OCI-LY3 (cell line): ENCODE measurements at regions not wholly inside any gene's neighbourhood (a gene's known extent, or its start where the extent isn't known, plus 50 kb on each side); places are given as distances from the start of the nearest gene placed in this dataset.
A peak's percentile ranks its signal among the peaks of the same experiment; 100 is the strongest.

Source experiments
- H2AFZ ChIP-seq: fragments of 200-600, 300-600 bp; shearing (Covaris generic); 2 replicates; pipeline ENCODE4 v1.6.0; 2014; ENCODE audit warnings: antibody characterized with exemption, low read depth, low read length
- H3K27ac ChIP-seq: fragments of 200-600, 300-600 bp; sonication (generic); 2 replicates; pipeline ENCODE4 v1.5.1; 2014; ENCODE audit warnings: mild to moderate bottlenecking, low read length, moderate library complexity, mixed read lengths
- H3K27me3 ChIP-seq: fragments of 200-600, 300-600 bp; sonication (generic); 2 replicates; pipeline ENCODE4 v1.6.1; 2014; ENCODE audit warnings: low read depth, low read length, mixed read lengths
- H3K36me3 ChIP-seq: fragments of 200-600, 300-600 bp; sonication (generic); replicated peaks from 2 replicates; pipeline ENCODE3; 2014; ENCODE audit warnings: low read depth, low read length, mixed read lengths
- H3K4me1 ChIP-seq: fragments of 300-600, 200-600 bp; sonication (generic); 2 replicates; pipeline ENCODE4 v1.6.1; 2014; ENCODE audit warnings: low read length, mixed read lengths
- H3K4me2 ChIP-seq: fragments of 200-600, 300-600 bp; sonication (generic); 2 replicates; pipeline ENCODE4 v1.6.1; 2014; ENCODE audit warnings: low read length, mixed read lengths
- H3K4me3 ChIP-seq: fragments of 300-600, 200-600 bp; sonication (generic); 2 replicates; pipeline ENCODE4 v1.5.1; 2014; ENCODE audit warnings: antibody characterized with exemption, mild to moderate bottlenecking, low read length, moderate library complexity
- H3K79me2 ChIP-seq: fragments of 300-600, 200-600 bp; shearing (Covaris generic); 2 replicates; pipeline ENCODE4 v1.6.1; 2014; ENCODE audit warnings: mild to moderate bottlenecking, low read length, mixed read lengths
- H3K9ac ChIP-seq: fragments of 300-600, 200-600 bp; shearing (Covaris generic); 2 replicates; pipeline ENCODE4 v1.6.0; 2014; ENCODE audit warnings: mild to moderate bottlenecking, low read length, moderate library complexity
- H3K9me3 ChIP-seq: fragments of 200-600, 300-600 bp; shearing (Covaris generic); 2 replicates; pipeline ENCODE4 v1.6.1; 2014; ENCODE audit warnings: low read length, mixed read lengths; ENCODE audit not compliant: insufficient read depth
- H4K20me1 ChIP-seq: fragments of 200-600, 300-600 bp; sonication (generic); 2 replicates; pipeline ENCODE4 v1.6.1; 2016; ENCODE audit warnings: low read length, mixed read lengths; ENCODE audit not compliant: insufficient read depth
- CTCF ChIP-seq: fragments of 200-600, 300-600 bp; sonication (generic); IDR thresholded peaks from 2 replicates; pipeline ENCODE4 v1.5.1; 2014; ENCODE audit warnings: antibody characterized with exemption, low read length, low read depth
- EZH2phosphoT487 ChIP-seq: fragments of 200-600 bp; shearing (Covaris generic); IDR thresholded peaks from 2 replicates; pipeline ENCODE4 v1.6.1; 2018; ENCODE audit warnings: antibody characterized with exemption, mixed run types, low read depth

- Histone ChIP-seq H2AFZ (no peak overlapping the region), H3K4me3 (no peak overlapping the region)
These were observed 106.6 kb upstream of the UPP2 start for GRCh38 chr2:157995117-157995516.

GRCh38 chr2:157991932-157992331, 109.7 kb upstream of the UPP2 start:
- no peaks in the 10 kb centered on the region for H3K36me3 ChIP-seq
- TF ChIP-seq EZH2phosphoT487 (no peak), CTCF (no peak)
- H3K4me2 ChIP-seq, result no peak overlapping the region
- no peaks in the 10 kb centered on the region for H4K20me1 ChIP-seq
- H3K4me3 ChIP-seq, result no peak overlapping the region
- H3K9ac ChIP-seq, result no peak overlapping the region
- H3K27me3 ChIP-seq, result no peaks in the 10 kb centered on the region
- no peaks in the 10 kb centered on the region for H3K9me3 ChIP-seq
- H3K27ac ChIP-seq, result no peak overlapping the region
- no peaks in the 10 kb centered on the region for H3K79me2 ChIP-seq
- H2AFZ ChIP-seq, result no peak overlapping the region
- H3K4me1 ChIP-seq, result no peaks in the 10 kb centered on the region

More at GRCh38 chr2:157995117-157995516, 106.6 kb upstream of the UPP2 start:
- H3K9me3 ChIP-seq, result no peaks in the 10 kb centered on the region
- H4K20me1 ChIP-seq, result no peaks in the 10 kb centered on the region
- no peaks in the 10 kb centered on the region for H3K36me3 ChIP-seq
- H3K9ac ChIP-seq, result no peak overlapping the region
- no peaks in the 10 kb centered on the region for H3K4me1 ChIP-seq
- no peak overlapping the region for H3K27ac ChIP-seq
- H3K4me2 ChIP-seq, result no peak overlapping the region
- no peaks in the 10 kb centered on the region for H3K27me3 ChIP-seq
- no peak for TF ChIP-seq CTCF
- no peak for TF ChIP-seq EZH2phosphoT487
- no peaks in the 10 kb centered on the region for H3K79me2 ChIP-seq

GRCh38 chr2:157990173-157990572, 111.5 kb upstream of the UPP2 start:
- Histone ChIP-seq H3K79me2 (no peaks in the 10 kb centered on the region), H3K27me3 (no peaks in the 10 kb centered on the region), H3K9me3 (no peaks in the 10 kb centered on the region), H3K4me1 (no peaks in the 10 kb centered on the region), H3K36me3 (no peaks in the 10 kb centered on the region), H2AFZ (no peak overlapping the region), H3K4me2 (no peak overlapping the region), H3K4me3 (no peak overlapping the region), H3K27ac (no peak overlapping the region), H4K20me1 (no peaks in the 10 kb centered on the region), H3K9ac (no peak overlapping the region)
- TF ChIP-seq EZH2phosphoT487, result no peak
- no peak for TF ChIP-seq CTCF

GRCh38 chr2:157989227-157989626, 112.4 kb upstream of the UPP2 start:
- no peaks in the 10 kb centered on the region for H3K4me1 ChIP-seq
- H4K20me1 ChIP-seq, result no peaks in the 10 kb centered on the region
- no peak overlapping the region for H3K9ac ChIP-seq
- H3K79me2 ChIP-seq, result no peaks in the 10 kb centered on the region
- H2AFZ ChIP-seq, result no peak overlapping the region
- no peak overlapping the region for H3K4me3 ChIP-seq
- no peaks in the 10 kb centered on the region for H3K36me3 ChIP-seq
- H3K27me3 ChIP-seq, result no peaks in the 10 kb centered on the region
- peak; percentile 19; the same call in 1 of the 2 replicates for TF ChIP-seq CTCF
- TF ChIP-seq EZH2phosphoT487, result no peak
- no peak overlapping the region for H3K27ac ChIP-seq
- H3K4me2 ChIP-seq, result no peak overlapping the region
- no peaks in the 10 kb centered on the region for H3K9me3 ChIP-seq
